Gastroesophageal sphincter (tissue), 2 donors: ENCODE measurements at regions not wholly inside any gene's neighbourhood (a gene's known extent, or its start where the extent isn't known, plus 50 kb on each side); places are given as distances from the start of the nearest gene placed in this dataset.

Experiments used
- POLR2A ChIP-seq, 2 donors: fragments of 450-650 bp; IDR thresholded peaks; one replicate each; pipeline ENCODE4 v1.6.1; 2017; ENCODE audit warnings: antibody characterized with exemption in 2 of 2, mild to moderate bottlenecking in 2 of 2, moderate library complexity in 1 of 2
- POLR2AphosphoS5 ChIP-seq: sonication (generic); formaldehyde crosslinking; IDR thresholded peaks from one replicate; pipeline ENCODE4 v1.6.1; 2017; ENCODE audit warnings: antibody characterized with exemption

DNA sequence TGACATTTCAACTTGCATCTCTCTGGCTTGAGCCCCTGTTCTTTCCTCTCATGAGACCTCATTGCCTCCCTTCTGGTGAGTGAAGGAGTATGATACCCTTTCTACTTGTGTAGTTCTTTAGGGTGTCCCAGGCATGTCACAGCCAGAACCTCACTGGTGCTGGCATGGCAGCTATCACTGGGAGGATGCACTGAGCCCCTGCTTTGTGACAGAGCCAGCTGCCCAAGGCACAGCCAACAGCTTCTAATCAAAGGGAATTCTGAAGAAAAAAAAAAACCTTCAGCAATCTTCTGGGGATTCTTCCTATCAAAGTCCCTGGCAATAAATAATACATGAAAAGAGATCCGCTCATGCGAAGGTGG is 652.6 kb upstream of the KLF4 start:
- TF ChIP-seq POLR2A (IDR thresholded peaks at IDR 0.05) (no peak), POLR2AphosphoS5 (no peak)
